HG03060 (cell line): ENCODE measurements at regions not wholly inside any gene's neighbourhood (a gene's known extent, or its start where the extent isn't known, plus 50 kb on each side); places are given as distances from the start of the nearest gene placed in this dataset.

ENCODE experiments used
- ATAC-seq: cut with Tn5 transposase; IDR thresholded peaks from one replicate; pipeline ENCODE4 v1.9.1; 2021; ENCODE audit warnings: low read depth, moderate number of reproducible peaks; ENCODE audit not compliant: unreplicated experiment

GRCh38 chr16:76222087-76222486, 55.1 kb upstream of the CNTNAP4 start:
- no peak for ATAC-seq

- no peak for ATAC-seq
Observed at GRCh38 chr16:76222853-76223252, 54.3 kb upstream of the CNTNAP4 start.

- no peak for ATAC-seq
Observed at GRCh38 chr16:76226011-76226410, 51.2 kb upstream of the CNTNAP4 start.

- no peak for ATAC-seq
Observed at GRCh38 chr16:76226481-76226880, 50.7 kb upstream of the CNTNAP4 start.
